ENCODE measurements at regions not wholly inside any gene's neighbourhood (a gene's known extent, or its start where the extent isn't known, plus 50 kb on each side); places are given as distances from the start of the nearest gene placed in this dataset.

DNA sequence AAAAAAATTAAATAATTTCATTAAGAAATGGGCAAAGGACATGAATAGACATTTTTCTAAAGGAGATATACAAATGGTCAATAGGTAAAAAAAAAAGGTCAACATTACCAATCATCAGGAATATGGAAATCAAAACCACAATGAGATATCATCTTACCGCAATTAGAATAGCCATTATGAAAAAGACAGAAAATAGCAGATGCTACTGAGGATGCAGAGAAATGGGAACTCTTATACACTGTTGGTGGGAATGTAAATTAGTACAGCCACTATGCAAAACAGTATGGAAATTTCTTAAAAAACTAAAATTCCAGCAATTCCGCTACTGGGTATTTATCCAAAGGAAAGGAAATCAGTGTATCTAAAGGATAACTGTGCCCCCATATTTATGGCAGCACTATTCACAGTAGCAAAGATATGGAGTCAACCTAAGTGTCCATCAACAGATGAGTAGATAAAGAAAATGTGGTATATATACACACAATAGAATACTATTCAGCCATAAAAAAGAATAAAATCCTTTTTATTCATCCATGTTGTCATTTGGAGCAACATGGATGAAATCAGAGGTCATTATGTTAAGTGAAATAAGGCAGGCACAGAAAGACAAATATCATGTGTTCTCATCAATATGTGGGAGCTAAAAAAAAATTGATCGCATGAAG lies 132.4 kb downstream of the RPL22L1 start:
- no peaks in the 10 kb centered on the region for H3K36me3 ChIP-seq (ENCODE audit: control insufficient read depth, insufficient read depth, low read length)
- H3K4me3 ChIP-seq (ENCODE audit: low read depth, low read length), result no peak overlapping the region
- TF ChIP-seq CTCF (IDR thresholded peaks at IDR 0.05; ENCODE audit: insufficient read depth, low read length, poor library complexity, severe bottlenecking), result no peak
- DNase-seq (ENCODE audit: low read depth), result no peak
- no peaks in the 10 kb centered on the region for H3K27me3 ChIP-seq (ENCODE audit: control insufficient read depth, insufficient read depth, low read length)

GRCh38 chr3:170735821-170736220 lies 134.2 kb downstream of the RPL22L1 start:
- DNase-seq (ENCODE audit: low read depth), result no peak
- no peaks in the 10 kb centered on the region for H3K27me3 ChIP-seq (ENCODE audit: control insufficient read depth, insufficient read depth, low read length)
- TF ChIP-seq CTCF (IDR thresholded peaks at IDR 0.05; ENCODE audit: insufficient read depth, low read length, poor library complexity, severe bottlenecking), result no peak

DNA sequence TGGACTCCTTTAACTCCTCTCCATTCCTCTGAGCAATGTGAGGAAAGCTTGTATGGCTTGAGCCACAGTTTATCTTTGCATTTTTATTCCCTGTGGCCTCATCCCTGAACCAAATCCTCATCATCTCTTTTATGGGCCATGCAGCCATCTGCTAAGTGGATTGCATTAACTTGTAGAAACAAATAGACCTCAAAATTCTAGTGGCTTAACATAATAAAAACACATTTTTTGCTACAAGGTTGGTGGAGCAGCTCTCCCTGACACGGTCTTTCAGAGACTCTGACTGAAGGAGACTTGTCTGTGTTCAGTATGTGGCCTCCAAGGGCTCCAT lies 135.3 kb downstream of the RPL22L1 start:
- no peaks in the 10 kb centered on the region for H3K27me3 ChIP-seq (ENCODE audit: control insufficient read depth, insufficient read depth, low read length)
- H3K4me3 ChIP-seq (ENCODE audit: low read depth, low read length), result no peak overlapping the region
- no peaks in the 10 kb centered on the region for H3K36me3 ChIP-seq (ENCODE audit: control insufficient read depth, insufficient read depth, low read length)
- no peak for TF ChIP-seq CTCF (IDR thresholded peaks at IDR 0.05; ENCODE audit: insufficient read depth, low read length, poor library complexity, severe bottlenecking)
- DNase-seq (ENCODE audit: low read depth), result no peak

More at GRCh38 chr3:170735821-170736220, 134.2 kb downstream of the RPL22L1 start:
- Histone ChIP-seq H3K4me3 (ENCODE audit: low read depth, low read length) (no peak overlapping the region), H3K36me3 (ENCODE audit: control insufficient read depth, insufficient read depth, low read length) (no peaks in the 10 kb centered on the region)

DNA sequence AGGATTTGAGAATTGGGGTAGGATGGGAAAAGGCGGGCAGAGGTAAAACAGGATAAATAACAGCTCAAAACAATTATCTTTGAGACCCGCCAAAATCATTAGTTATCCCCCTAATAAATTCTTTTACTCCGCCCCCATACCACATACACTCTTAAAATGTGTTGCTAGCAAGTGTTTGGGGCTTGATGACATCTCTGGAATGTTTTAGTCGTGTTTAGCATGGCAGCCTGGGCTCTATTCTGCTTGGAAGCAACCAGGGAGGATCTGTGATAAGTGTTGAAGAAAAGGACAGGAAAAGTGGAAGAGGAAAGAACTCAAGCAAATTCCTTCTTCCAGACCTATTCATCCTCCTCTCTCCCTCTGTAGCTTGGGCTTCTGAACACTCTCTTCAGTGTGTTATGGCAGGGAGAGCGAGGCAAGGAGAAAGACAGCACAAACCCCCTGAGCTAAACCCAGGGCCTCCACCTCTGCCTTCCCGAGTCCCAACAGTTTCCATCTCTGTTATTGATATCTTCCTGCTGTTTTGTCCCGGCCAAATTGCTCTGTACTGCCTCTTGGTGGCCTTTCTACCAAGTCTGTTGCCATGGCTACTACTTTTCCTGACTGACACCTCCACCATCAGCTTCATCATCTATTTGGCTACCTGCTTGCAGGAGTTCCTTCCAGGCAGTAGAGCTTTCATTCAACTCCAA lies 135.8 kb downstream of the RPL22L1 start:
- no peaks in the 10 kb centered on the region for H3K36me3 ChIP-seq (ENCODE audit: control insufficient read depth, insufficient read depth, low read length)
- no peaks in the 10 kb centered on the region for H3K27me3 ChIP-seq (ENCODE audit: control insufficient read depth, insufficient read depth, low read length)
- no peak for TF ChIP-seq CTCF (IDR thresholded peaks at IDR 0.05; ENCODE audit: insufficient read depth, low read length, poor library complexity, severe bottlenecking)
- DNase-seq (ENCODE audit: low read depth), result no peak
- H3K4me3 ChIP-seq (ENCODE audit: low read depth, low read length), result no peak overlapping the region

- no peak for DNase-seq (ENCODE audit: low read depth)
- Histone ChIP-seq H3K4me3 (ENCODE audit: low read depth, low read length) (no peak overlapping the region), H3K27me3 (ENCODE audit: control insufficient read depth, insufficient read depth, low read length) (no peaks in the 10 kb centered on the region), H3K36me3 (ENCODE audit: control insufficient read depth, insufficient read depth, low read length) (no peaks in the 10 kb centered on the region)
- TF ChIP-seq CTCF (IDR thresholded peaks at IDR 0.05; ENCODE audit: insufficient read depth, low read length, poor library complexity, severe bottlenecking), result no peak
Observed at GRCh38 chr3:170732660-170733245, 137.2 kb downstream of the RPL22L1 start.
